GM19397 (cell line): ENCODE measurements at regions not wholly inside any gene's neighbourhood (a gene's known extent, or its start where the extent isn't known, plus 50 kb on each side); places are given as distances from the start of the nearest gene placed in this dataset.
"Not testable (repeated sequence)": the region's sequence is repeated elsewhere in the genome, so short reads cannot be mapped to it uniquely, and the experiment has no call there.

Experiments used
- ATAC-seq: cut with Tn5 transposase; IDR thresholded peaks from one replicate; pipeline ENCODE4 v1.9.1; 2021; ENCODE audit warnings: mild to moderate bottlenecking, moderate library complexity; ENCODE audit not compliant: unreplicated experiment

- ATAC-seq = no peak
These were observed 54.0 kb downstream of the RFPL4B start for GRCh38 chr6:112401083-112401482.

DNA sequence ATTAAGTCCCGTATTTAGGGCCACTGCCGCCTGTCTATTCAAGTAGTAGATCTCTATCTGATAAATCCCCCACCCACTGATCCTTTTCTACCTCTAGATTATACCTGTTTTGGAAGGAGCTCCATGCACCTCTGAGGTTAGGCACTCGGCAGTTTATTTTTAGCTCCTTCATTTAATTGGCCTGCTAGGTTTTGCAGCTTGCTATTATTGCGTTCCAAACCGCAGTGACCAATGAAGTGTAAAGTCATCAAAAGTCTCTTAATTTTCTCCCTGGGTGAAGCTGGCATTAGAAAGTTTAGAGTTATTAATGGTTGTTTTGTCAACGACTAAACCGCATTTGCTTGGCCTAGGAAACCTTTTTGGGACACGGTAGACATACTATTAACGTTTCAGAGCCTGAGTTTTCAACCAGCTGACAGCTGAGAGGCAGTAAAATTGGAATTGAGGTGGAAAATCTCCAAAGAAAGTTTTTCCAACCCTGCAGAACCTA, 60.0 kb downstream of the RFPL4B start:
- ATAC-seq = no peak

GRCh38 chr6:112408522-112408921, 61.4 kb downstream of the RFPL4B start:
- ATAC-seq = no peak

DNA sequence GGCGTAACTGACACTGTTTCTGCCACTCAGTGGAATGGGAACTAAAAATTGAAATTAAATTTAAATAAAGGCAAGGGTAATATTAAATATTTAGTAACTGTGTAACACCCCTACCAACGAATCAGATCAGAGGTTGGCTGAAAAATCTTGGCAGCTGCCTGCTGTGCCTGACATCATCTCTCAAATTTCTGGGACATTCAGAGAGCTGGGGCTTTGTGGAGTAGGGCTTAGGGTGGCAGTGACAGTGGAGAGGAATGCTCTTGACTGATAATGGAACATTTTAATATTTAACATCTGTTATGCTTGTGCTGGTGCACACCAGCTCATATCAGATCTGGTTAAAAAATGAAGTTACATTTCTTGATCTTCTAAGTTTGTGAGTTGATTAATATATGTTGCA, 62.2 kb downstream of the RFPL4B start:
- ATAC-seq = no peak

- no peak for ATAC-seq
These were observed 66.7 kb downstream of the RFPL4B start for GRCh38 chr6:112413780-112414179.

- ATAC-seq = no peak
These were observed 68.2 kb downstream of the RFPL4B start for GRCh38 chr6:112415366-112415765.

GRCh38 chr6:112416866-112417265, 69.7 kb downstream of the RFPL4B start:
- no peak for ATAC-seq

GRCh38 chr6:112427011-112427410, 79.9 kb downstream of the RFPL4B start:
- not testable (repeated sequence) for ATAC-seq

GRCh38 chr6:112427499-112427898, 80.4 kb downstream of the RFPL4B start:
- ATAC-seq = no peak

DNA sequence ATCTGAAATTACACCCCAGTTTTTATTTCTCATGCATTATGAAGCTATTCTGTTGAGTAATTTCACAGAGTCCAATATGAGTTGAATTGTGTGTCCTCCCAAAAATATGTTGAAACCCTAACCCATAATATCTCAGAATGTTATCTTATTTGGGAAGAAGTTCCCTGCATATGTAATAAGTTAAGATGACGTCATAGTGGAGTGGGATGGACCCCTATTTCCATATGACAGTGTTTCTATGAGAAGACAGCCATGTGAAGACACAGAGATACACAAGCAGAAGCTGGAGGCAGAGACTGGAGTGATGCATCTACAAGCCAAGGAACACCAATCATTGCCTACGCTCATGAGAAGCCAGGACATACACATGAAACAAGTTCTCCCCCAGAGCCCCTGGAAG, 81.3 kb downstream of the RFPL4B start:
- no peak for ATAC-seq

- no peak for ATAC-seq
These were observed 82.1 kb downstream of the RFPL4B start for GRCh38 chr6:112429226-112429625.

- no peak for ATAC-seq
These were observed 84.7 kb downstream of the RFPL4B start for GRCh38 chr6:112431803-112432202.

GRCh38 chr6:112432853-112433252, 85.7 kb downstream of the RFPL4B start:
- ATAC-seq = no peak

GRCh38 chr6:112433457-112433856, 86.3 kb downstream of the RFPL4B start:
- ATAC-seq = no peak

- ATAC-seq = no peak
These were observed 87.8 kb downstream of the RFPL4B start for GRCh38 chr6:112434896-112435435.

DNA sequence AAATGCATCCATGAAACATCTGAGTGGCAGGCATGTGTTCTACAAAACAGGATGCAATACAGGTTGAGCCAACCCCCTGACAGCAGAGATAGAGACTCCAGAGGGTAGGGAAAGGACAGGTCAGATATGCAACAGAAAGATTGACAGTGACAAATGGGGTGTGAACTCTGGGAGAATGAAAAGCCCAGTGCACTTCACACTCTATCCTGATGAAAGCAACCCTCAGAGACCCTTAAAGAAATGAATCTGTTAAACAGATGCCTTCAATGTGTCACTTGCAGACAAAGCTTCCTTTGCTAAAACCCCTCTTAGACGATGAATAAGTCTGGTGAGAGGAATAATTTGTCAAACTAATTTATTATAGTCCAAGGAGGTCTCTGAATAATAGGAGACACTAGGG, 89.9 kb downstream of the RFPL4B start:
- no peak for ATAC-seq

- no peak for ATAC-seq
These were observed 91.9 kb downstream of the RFPL4B start for GRCh38 chr6:112439010-112439409.

DNA sequence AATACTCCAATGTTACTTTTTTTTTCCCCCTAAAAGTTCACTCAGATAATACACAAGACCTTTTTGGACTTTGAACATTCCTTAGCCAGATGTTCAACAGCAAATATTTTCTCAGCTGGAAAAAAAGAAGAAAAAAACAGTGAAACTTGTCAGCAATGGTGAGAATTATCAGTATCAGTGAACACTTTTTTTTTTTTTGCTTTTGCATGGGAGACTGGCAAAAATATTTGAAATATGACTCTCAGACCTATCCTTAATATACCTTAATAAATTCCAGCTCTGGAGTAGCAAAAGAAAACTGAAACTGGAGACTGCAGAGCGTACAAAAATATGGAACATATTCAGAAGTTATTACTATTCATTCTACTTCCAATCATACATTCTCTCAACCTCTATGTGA, 92.3 kb downstream of the RFPL4B start:
- ATAC-seq = no peak

GRCh38 chr6:112441607-112442006, 94.5 kb downstream of the RFPL4B start:
- ATAC-seq = no peak

GRCh38 chr6:112443179-112444065, 96.3 kb downstream of the RFPL4B start:
- no peak for ATAC-seq

- ATAC-seq = not testable (repeated sequence)
These were observed 101.7 kb downstream of the RFPL4B start for GRCh38 chr6:112448786-112449185.

- no peak for ATAC-seq
These were observed 103.5 kb downstream of the RFPL4B start for GRCh38 chr6:112450663-112451062.
